Mesendoderm (in vitro differentiated cells): ENCODE measurements at regions not wholly inside any gene's neighbourhood (a gene's known extent, or its start where the extent isn't known, plus 50 kb on each side); places are given as distances from the start of the nearest gene placed in this dataset.
A peak's percentile ranks its signal among the peaks of the same experiment; 100 is the strongest.

ENCODE experiments used
- DNase-seq: peaks from one replicate; pipeline ENCODE4 v3.0.0; 2013
- H2AK5ac ChIP-seq: 2 replicates; pipeline ENCODE4 v1.6.1; 2013; ENCODE audit warnings: low read length, inconsistent platforms
- H2BK120ac ChIP-seq: 2 replicates; pipeline ENCODE4 v1.6.1; 2013; ENCODE audit warnings: low read depth, mild to moderate bottlenecking, low read length, moderate library complexity, mixed read lengths
- H2BK15ac ChIP-seq: replicated peaks from 2 replicates; pipeline ENCODE4 v1.6.1; 2013; ENCODE audit warnings: low read depth, mild to moderate bottlenecking, moderate library complexity
- H2BK5ac ChIP-seq: 2 replicates; pipeline ENCODE4 v1.6.1; 2013; ENCODE audit warnings: low read length, inconsistent platforms
- H3K18ac ChIP-seq: 2 replicates; pipeline ENCODE4 v1.6.1; 2013; ENCODE audit warnings: mild to moderate bottlenecking, low read length, mixed read lengths
- H3K23ac ChIP-seq: one replicate; pipeline ENCODE4 v1.6.1; 2013; ENCODE audit warnings: low read length
- H3K27ac ChIP-seq: 2 replicates; pipeline ENCODE4 v1.5.1; 2013; ENCODE audit warnings: low read depth, mild to moderate bottlenecking, inconsistent platforms, low read length, moderate library complexity
- H3K27me3 ChIP-seq: 2 replicates; pipeline ENCODE4 v1.6.1; 2013; ENCODE audit warnings: low read length, control low read depth, mild to moderate bottlenecking, inconsistent platforms; ENCODE audit not compliant: insufficient read depth, poor library complexity
- H3K36me3 ChIP-seq: 2 replicates; pipeline ENCODE4 v1.6.1; 2013; ENCODE audit warnings: low read length, inconsistent platforms; ENCODE audit not compliant: control insufficient read depth, insufficient read depth
- H3K4ac ChIP-seq: one replicate; pipeline ENCODE4 v1.6.1; 2013; ENCODE audit warnings: low read depth, mild to moderate bottlenecking, low read length, moderate library complexity
- H3K4me1 ChIP-seq: 2 replicates; pipeline ENCODE4 v1.6.1; 2013; ENCODE audit warnings: low read depth, low read length, inconsistent platforms; ENCODE audit not compliant: control insufficient read depth
- H3K4me2 ChIP-seq: 2 replicates; pipeline ENCODE4 v1.6.1; 2013; ENCODE audit warnings: low read length
- H3K4me3 ChIP-seq: 2 replicates; pipeline ENCODE4 v1.5.1; 2013; ENCODE audit warnings: mild to moderate bottlenecking, low read length
- H3K56ac ChIP-seq: one replicate; pipeline ENCODE4 v1.6.1; 2013; ENCODE audit warnings: low read length
- H3K79me1 ChIP-seq: 2 replicates; pipeline ENCODE4 v1.6.1; 2013; ENCODE audit warnings: low read length, inconsistent platforms
- H3K79me2 ChIP-seq: 2 replicates; pipeline ENCODE4 v1.6.1; 2013; ENCODE audit warnings: mild to moderate bottlenecking, low read length; ENCODE audit not compliant: control insufficient read depth, insufficient read depth
- H3K9ac ChIP-seq: 2 replicates; pipeline ENCODE4 v1.6.1; 2013; ENCODE audit warnings: low read length, inconsistent platforms
- H4K5ac ChIP-seq: one replicate; pipeline ENCODE4 v1.6.1; 2013; ENCODE audit warnings: low read length
- H4K8ac ChIP-seq: one replicate; pipeline ENCODE4 v1.6.1; 2013; ENCODE audit warnings: low read depth, mild to moderate bottlenecking, control low read depth, low read length, moderate library complexity
- WGBS: extraction: QIAGEN DNeasy Blood & Tissue Kit; methylation state at CpG from one replicate; pipeline ENCODE4 v1.1.7; 2013; ENCODE audit warnings: low lambda C conversion rate, missing lambda C conversion rate; ENCODE audit not compliant: insufficient coverage; ENCODE audit errors: extremely low coverage; 5-methylcytosine and 5-hydroxymethylcytosine counted together

GRCh38 chr13:58964048-58964447, 1199.7 kb downstream of the DIAPH3 start:
- no peak overlapping the region for H3K23ac ChIP-seq

GRCh38 chr13:58977085-58977484, 1186.6 kb downstream of the DIAPH3 start:
- WGBS = no CpG with 5 or more reads among the region's 6 CpGs
- H3K56ac ChIP-seq = no peak overlapping the region
- no peak overlapping the region for H2AK5ac ChIP-seq
- no peak overlapping the region for H4K8ac ChIP-seq
- no peak overlapping the region for H2BK5ac ChIP-seq
- no peak for DNase-seq
- H3K27me3 ChIP-seq = no peaks in the 10 kb centered on the region
- no peak overlapping the region for H3K9ac ChIP-seq
- H3K18ac ChIP-seq = no peak overlapping the region
- no peak overlapping the region for H4K5ac ChIP-seq
- H3K79me1 ChIP-seq = no peaks in the 10 kb centered on the region
- no peak overlapping the region for H3K27ac ChIP-seq
- no peak overlapping the region for H3K4me2 ChIP-seq
- no peak overlapping the region for H3K23ac ChIP-seq
- no peak overlapping the region for H3K4ac ChIP-seq
- no peaks in the 10 kb centered on the region for H3K79me2 ChIP-seq
- no peak overlapping the region for H2BK15ac ChIP-seq
- no peak overlapping the region for H2BK120ac ChIP-seq
- no peak overlapping the region for H3K4me3 ChIP-seq
- H3K4me1 ChIP-seq = peaks cover 1% of the 10 kb centered on the region
- no peaks in the 10 kb centered on the region for H3K36me3 ChIP-seq

More at GRCh38 chr13:58964048-58964447, 1199.7 kb downstream of the DIAPH3 start:
- H3K4me3 ChIP-seq = no peak overlapping the region
- H3K79me1 ChIP-seq = no peaks in the 10 kb centered on the region
- H3K4ac ChIP-seq = no peak overlapping the region
- H2BK120ac ChIP-seq = no peak overlapping the region
- H3K9ac ChIP-seq = no peak overlapping the region
- H2BK15ac ChIP-seq = no peak overlapping the region
- no peak overlapping the region for H2BK5ac ChIP-seq
- DNase-seq = no peak
- no peaks in the 10 kb centered on the region for H3K27me3 ChIP-seq
- H3K36me3 ChIP-seq = no peaks in the 10 kb centered on the region
- no peak overlapping the region for H3K27ac ChIP-seq
- H3K4me2 ChIP-seq = no peak overlapping the region
- no peak overlapping the region for H4K8ac ChIP-seq
- no peak overlapping the region for H3K18ac ChIP-seq
- no peak overlapping the region for H3K56ac ChIP-seq
- H4K5ac ChIP-seq = no peak overlapping the region
- no peaks in the 10 kb centered on the region for H3K4me1 ChIP-seq
- no CpG with 5 or more reads among the region's 3 CpGs for WGBS
- H3K79me2 ChIP-seq = no peaks in the 10 kb centered on the region
- H2AK5ac ChIP-seq = no peak overlapping the region

GRCh38 chr13:58978331-58978730, 1185.4 kb downstream of the DIAPH3 start:
- no peak overlapping the region for H3K4me2 ChIP-seq
- no peaks in the 10 kb centered on the region for H3K4me1 ChIP-seq
- no peak for DNase-seq
- H3K79me1 ChIP-seq = no peaks in the 10 kb centered on the region
- no peak overlapping the region for H3K56ac ChIP-seq
- no peak overlapping the region for H3K18ac ChIP-seq
- no peaks in the 10 kb centered on the region for H3K36me3 ChIP-seq
- no peak overlapping the region for H2BK5ac ChIP-seq
- no peak overlapping the region for H4K8ac ChIP-seq
- WGBS = no CpG with 5 or more reads among the region's 1 CpG
- no peak overlapping the region for H3K9ac ChIP-seq
- no peak overlapping the region for H3K4me3 ChIP-seq
- no peak overlapping the region for H2AK5ac ChIP-seq
- no peak overlapping the region for H3K23ac ChIP-seq
- H3K79me2 ChIP-seq = no peaks in the 10 kb centered on the region
- H4K5ac ChIP-seq = no peak overlapping the region
- peak overlapping the region; percentile 4 for H3K4ac ChIP-seq
- no peak overlapping the region for H2BK15ac ChIP-seq
- no peaks in the 10 kb centered on the region for H3K27me3 ChIP-seq
- H3K27ac ChIP-seq = no peak overlapping the region
- H2BK120ac ChIP-seq = no peak overlapping the region

- H3K4me2 ChIP-seq = no peak overlapping the region
- no peak for DNase-seq
- H3K36me3 ChIP-seq = no peaks in the 10 kb centered on the region
- H3K18ac ChIP-seq = no peak overlapping the region
- H2BK15ac ChIP-seq = no peak overlapping the region
- no peak overlapping the region for H4K8ac ChIP-seq
- no peaks in the 10 kb centered on the region for H3K79me2 ChIP-seq
- WGBS = no CpG with 5 or more reads among the region's 2 CpGs
- H3K4me1 ChIP-seq = no peaks in the 10 kb centered on the region
- H3K23ac ChIP-seq = no peak overlapping the region
- no peak overlapping the region for H3K9ac ChIP-seq
- no peak overlapping the region for H3K4ac ChIP-seq
- H3K27me3 ChIP-seq = no peaks in the 10 kb centered on the region
- no peaks in the 10 kb centered on the region for H3K79me1 ChIP-seq
- H2BK120ac ChIP-seq = no peak overlapping the region
- H3K56ac ChIP-seq = no peak overlapping the region
- no peak overlapping the region for H3K27ac ChIP-seq
- no peak overlapping the region for H3K4me3 ChIP-seq
- no peak overlapping the region for H4K5ac ChIP-seq
- H2AK5ac ChIP-seq = no peak overlapping the region
- no peak overlapping the region for H2BK5ac ChIP-seq
Measured at GRCh38 chr13:58979851-58980250, 1183.9 kb downstream of the DIAPH3 start.

GRCh38 chr13:58985845-58986244, 1177.9 kb downstream of the DIAPH3 start:
- Histone ChIP-seq H3K4me3 (no peak overlapping the region), H3K79me1 (no peaks in the 10 kb centered on the region), H3K79me2 (no peaks in the 10 kb centered on the region), H2BK15ac (no peak overlapping the region), H4K5ac (no peak overlapping the region), H3K23ac (no peak overlapping the region), H2BK120ac (no peak overlapping the region), H3K18ac (no peak overlapping the region), H4K8ac (no peak overlapping the region), H3K4me1 (no peaks in the 10 kb centered on the region), H3K27me3 (no peaks in the 10 kb centered on the region), H3K4ac (no peak overlapping the region), H3K9ac (no peak overlapping the region), H3K36me3 (no peaks in the 10 kb centered on the region), H3K4me2 (no peak overlapping the region), H3K56ac (no peak overlapping the region), H2AK5ac (no peak overlapping the region), H3K27ac (no peak overlapping the region), H2BK5ac (no peak overlapping the region)
- no CpG with 5 or more reads among the region's 3 CpGs for WGBS
- DNase-seq = no peak

GRCh38 chr13:58989556-58989955, 1174.2 kb downstream of the DIAPH3 start:
- Histone ChIP-seq H3K4ac (no peak overlapping the region), H2AK5ac (no peak overlapping the region), H3K4me1 (no peaks in the 10 kb centered on the region), H3K56ac (no peak overlapping the region), H2BK120ac (no peak overlapping the region), H4K5ac (no peak overlapping the region), H2BK5ac (no peak overlapping the region), H3K79me2 (no peaks in the 10 kb centered on the region), H3K27ac (no peak overlapping the region), H3K79me1 (no peaks in the 10 kb centered on the region), H2BK15ac (no peak overlapping the region), H4K8ac (no peak overlapping the region), H3K36me3 (no peaks in the 10 kb centered on the region), H3K18ac (no peak overlapping the region), H3K27me3 (no peaks in the 10 kb centered on the region), H3K4me3 (no peak overlapping the region), H3K4me2 (no peak overlapping the region), H3K9ac (no peak overlapping the region), H3K23ac (no peak overlapping the region)
- no peak for DNase-seq
- WGBS = no CpG with 5 or more reads among the region's 1 CpG
